Bronchial epithelial cell (primary cell): ENCODE measurements at regions not wholly inside any gene's neighbourhood (a gene's known extent, or its start where the extent isn't known, plus 50 kb on each side); places are given as distances from the start of the nearest gene placed in this dataset.
A peak's percentile ranks its signal among the peaks of the same experiment; 100 is the strongest.

Source experiments
- DNase-seq: peaks from one replicate; pipeline ENCODE4 v3.0.0-alpha.2; 2010; ENCODE audit warnings: low read depth
- FAIRE-seq: peaks from 2 replicates; lab custom pipeline; 2011; peaks lifted over from hg19 to GRCh38; lab: Jason Lieb, UNC
- H3K27me3 ChIP-seq: 2 replicates; pipeline ENCODE4 v1.5.1; 2011; ENCODE audit warnings: low read length; ENCODE audit not compliant: control insufficient read depth, insufficient read depth
- H3K36me3 ChIP-seq: 2 replicates; pipeline ENCODE4 v1.5.1; 2011; ENCODE audit warnings: low read length; ENCODE audit not compliant: control insufficient read depth, insufficient read depth
- H3K4me3 ChIP-seq: 2 replicates; pipeline ENCODE4 v1.5.1; 2011; ENCODE audit warnings: mild to moderate bottlenecking, low read depth, low read length, control low read depth
- CTCF ChIP-seq: IDR thresholded peaks from 2 replicates; pipeline ENCODE4 v1.5.1; 2011; ENCODE audit warnings: mild to moderate bottlenecking, moderate library complexity, low read length, control low read depth, inconsistent platforms; ENCODE audit not compliant: insufficient read depth, severe bottlenecking

GRCh38 chr5:125481506-125482465 is 735.3 kb upstream of the ZNF608 start:
- TF ChIP-seq CTCF, result no peak
- H3K36me3 ChIP-seq, result no peaks in the 10 kb centered on the region
- no peaks in the 10 kb centered on the region for H3K27me3 ChIP-seq
- H3K4me3 ChIP-seq, result no peak overlapping the region
- FAIRE-seq (no peak), DNase-seq (no peak)

GRCh38 chr5:125483609-125484008 is 737.2 kb upstream of the ZNF608 start:
- no peak for FAIRE-seq
- no peaks in the 10 kb centered on the region for H3K36me3 ChIP-seq
- H3K4me3 ChIP-seq, result no peak overlapping the region
- H3K27me3 ChIP-seq, result no peaks in the 10 kb centered on the region
- no peak for DNase-seq
- TF ChIP-seq CTCF, result no peak

- no peak for TF ChIP-seq CTCF
- Histone ChIP-seq H3K4me3 (no peak overlapping the region), H3K27me3 (no peaks in the 10 kb centered on the region), H3K36me3 (no peaks in the 10 kb centered on the region)
- DNase-seq (peak; percentile 90), FAIRE-seq (no peak)
Observed at GRCh38 chr5:125484272-125484741, 737.9 kb upstream of the ZNF608 start.

GRCh38 chr5:125484742-125485641 is 738.6 kb upstream of the ZNF608 start:
- H3K27me3 ChIP-seq, result no peaks in the 10 kb centered on the region
- H3K36me3 ChIP-seq, result no peaks in the 10 kb centered on the region
- no peak for TF ChIP-seq CTCF
- DNase-seq (peak; percentile 97), FAIRE-seq (no peak)
- H3K4me3 ChIP-seq, result no peak overlapping the region

- Histone ChIP-seq H3K36me3 (no peaks in the 10 kb centered on the region), H3K4me3 (no peak overlapping the region), H3K27me3 (no peaks in the 10 kb centered on the region)
- no peak for TF ChIP-seq CTCF
- FAIRE-seq (no peak), DNase-seq (no peak)
Observed at GRCh38 chr5:125485771-125486170, 739.3 kb upstream of the ZNF608 start.
